Myocyte (in vitro differentiated cells): ENCODE measurements at regions not wholly inside any gene's neighbourhood (a gene's known extent, or its start where the extent isn't known, plus 50 kb on each side); places are given as distances from the start of the nearest gene placed in this dataset.

ENCODE experiments used
- DNase-seq: peaks from one replicate; pipeline ENCODE4 v3.0.0-alpha.2; 2012; ENCODE audit warnings: low read depth

DNA sequence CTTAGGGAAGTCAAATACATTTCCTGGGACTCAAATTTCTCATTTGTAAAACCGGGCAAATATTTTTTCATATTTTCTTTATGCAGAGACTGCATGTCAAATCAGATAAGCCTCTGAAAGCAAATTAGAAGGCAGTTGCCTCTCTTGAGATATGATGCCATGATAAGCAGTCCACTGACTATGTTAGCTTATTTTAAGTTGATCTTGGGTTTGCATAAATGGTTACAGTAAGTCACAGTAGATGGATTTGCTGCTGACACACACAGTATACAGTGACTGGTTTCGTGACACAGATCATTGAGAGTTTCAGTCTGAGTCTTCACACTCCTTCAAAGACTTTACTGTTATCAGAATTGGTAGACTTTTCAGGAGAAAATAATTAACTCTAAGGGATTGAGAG lies 927.6 kb upstream of the CDH8 start:
- DNase-seq, result no peak

DNA sequence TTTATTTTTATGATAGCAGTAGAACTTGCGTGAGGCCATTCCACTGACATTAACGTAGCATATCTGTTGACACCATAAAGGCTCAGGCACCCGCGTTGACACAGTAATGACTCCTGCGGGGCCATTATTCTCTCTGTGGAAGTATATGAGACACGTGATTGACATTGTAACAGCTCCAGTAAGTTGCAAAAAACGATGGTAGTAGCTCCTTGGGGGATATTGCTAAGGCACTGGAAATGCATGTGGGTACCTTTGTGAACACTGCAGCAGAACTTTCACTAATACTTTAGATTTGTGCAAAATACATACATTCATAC lies 918.8 kb upstream of the CDH8 start:
- no peak for DNase-seq

DNA sequence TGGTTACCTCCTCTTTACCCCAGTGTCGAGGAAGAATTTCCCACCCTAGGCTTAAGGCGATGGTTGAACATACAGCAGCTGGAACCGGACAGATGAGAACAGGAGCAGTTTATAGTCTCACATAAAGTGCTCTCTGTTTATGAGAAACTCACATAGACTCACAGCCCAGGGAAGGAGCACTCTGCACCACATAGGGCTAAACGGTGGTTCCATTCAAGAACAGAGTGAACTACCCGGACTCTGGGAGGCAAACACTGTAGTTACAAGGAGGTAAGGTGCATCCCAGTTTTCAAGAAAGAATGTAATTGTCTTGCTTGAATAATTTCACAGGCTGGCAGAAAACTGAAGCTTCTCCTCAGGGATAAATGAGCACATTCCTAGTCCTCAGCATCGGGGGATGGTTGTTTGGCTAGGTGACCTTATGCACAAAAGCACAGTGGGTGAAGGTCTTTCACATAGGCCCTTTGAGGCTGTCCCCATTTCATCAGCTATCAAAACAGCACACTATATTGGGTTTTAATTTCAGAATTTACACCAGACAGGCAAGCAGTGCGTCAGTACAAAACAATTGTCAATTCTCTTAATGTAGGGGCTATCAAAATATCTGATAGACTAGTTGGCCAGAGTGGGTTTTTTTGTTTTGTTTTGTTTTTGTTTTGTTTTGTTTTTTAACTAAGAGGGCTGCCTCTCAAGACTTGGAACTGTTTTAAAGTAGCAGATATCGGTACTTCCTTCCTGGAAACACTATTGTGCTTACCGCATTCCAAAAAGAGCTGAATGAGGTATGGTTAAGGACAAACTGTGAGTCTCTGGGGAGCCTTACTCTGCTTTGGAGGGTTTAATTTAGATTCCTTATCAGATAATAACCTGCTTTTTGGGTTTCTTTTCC lies 918.1 kb upstream of the CDH8 start:
- DNase-seq, result no peak

DNA sequence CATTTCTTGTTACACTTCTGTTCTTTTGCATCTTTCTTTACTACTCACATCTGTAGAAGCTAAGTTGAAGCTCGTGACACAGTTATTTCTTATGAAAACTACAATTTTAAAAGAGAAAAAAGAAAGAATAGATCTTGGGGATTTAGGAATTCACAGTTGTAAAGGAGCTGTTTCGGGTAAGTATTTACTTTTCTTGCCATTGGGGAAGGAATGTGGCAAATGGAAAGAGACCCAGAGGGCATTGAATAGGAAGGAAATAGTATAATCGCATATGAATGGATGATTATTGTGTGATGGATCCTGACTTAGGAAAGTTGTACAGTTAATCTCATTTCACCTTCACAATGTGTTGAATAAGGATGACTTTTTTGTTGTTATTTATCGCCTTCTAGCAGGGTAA lies 914.1 kb upstream of the CDH8 start:
- DNase-seq, result no peak

DNA sequence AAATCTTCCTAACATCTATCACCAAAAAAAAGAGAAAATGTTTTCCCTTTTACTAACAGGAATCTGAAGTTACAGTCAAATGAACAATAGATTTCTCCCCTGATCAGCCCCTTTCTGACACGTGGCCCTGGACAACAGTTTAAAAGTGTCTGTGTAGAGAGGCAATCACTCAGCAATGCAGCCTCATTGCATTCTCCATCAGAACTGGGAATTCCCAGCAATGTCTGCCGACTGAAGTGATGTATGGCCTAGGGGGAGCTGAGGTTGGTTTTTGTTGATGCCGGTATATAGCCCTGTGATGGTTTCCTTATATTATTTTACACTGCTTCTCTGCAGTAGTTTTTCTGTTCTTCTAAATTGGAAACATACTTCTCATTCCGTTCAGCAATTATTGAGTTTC lies 904.3 kb upstream of the CDH8 start:
- DNase-seq, result no peak

DNA sequence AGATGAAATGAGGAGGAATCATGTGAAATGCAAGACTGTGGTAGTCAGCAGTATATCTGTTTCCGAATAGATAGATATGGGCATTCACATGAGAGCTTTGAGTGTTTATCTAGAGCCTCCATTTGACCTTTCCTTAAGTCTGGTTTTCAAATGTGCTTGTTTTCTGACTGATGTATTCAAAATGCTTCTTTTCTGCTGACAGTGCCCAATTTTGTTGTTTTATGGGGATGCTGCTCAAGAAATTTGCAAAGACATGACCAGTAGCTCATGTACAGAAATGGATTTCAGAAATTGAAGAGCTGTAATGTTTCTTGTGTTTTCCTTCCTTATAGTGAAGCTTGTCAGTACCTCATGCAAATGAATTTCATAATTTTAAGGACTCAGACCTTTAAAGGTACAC lies 903.4 kb upstream of the CDH8 start:
- DNase-seq, result no peak

DNA sequence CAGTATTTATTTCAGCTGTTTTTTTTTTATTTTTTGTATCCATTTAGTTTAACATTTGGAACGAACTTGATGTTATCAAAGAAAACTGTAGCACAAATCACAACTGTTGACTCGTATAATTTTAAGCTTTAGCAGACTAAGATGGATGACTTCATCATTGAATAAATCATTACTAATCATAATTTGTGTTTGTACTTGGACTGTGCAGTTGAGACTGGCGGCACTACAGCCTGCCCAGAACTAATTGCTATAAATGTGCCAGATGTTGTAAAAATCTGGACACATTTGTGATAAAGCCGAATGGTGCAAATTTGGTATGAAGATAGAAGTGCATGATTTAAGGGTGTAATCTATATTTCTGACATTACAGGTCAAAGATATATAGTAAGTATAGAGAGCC lies 897.7 kb upstream of the CDH8 start:
- no peak for DNase-seq

DNA sequence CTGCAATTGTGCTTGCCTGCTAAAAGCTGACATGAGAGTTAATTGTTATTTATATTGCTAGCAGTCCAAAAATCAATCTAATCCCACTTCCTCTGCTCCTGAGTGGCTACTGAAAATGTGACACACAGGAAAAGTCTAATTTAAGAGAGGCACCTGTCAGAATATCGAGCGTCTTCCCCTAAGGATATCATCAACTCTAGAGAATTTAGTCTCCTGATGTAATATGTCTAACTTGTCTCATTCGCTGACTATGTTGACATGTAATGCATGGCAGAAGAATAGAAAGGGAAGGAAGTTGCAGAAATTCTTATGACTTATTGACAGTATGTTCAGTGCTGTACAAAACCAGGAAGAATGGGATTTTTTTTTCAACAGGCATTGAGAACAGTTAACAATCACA lies 893.4 kb upstream of the CDH8 start:
- DNase-seq, result no peak

DNA sequence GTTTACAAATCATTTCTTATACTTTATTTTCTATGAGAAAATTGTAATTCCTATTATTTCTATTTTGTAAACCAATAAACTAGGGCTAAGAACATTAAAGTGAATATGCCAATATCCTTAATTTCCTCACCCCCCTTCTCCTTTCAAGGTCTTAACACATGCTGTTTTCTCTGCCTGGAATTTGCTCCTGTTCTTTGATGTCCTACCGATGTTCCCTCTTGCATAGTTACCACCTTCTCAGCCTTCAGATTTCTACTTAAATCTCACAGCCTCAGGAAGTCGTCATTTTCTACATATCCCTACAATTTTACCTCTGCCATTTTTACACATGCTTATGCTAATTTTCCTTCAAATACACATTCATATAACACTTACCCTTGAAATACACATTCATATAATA lies 890.9 kb upstream of the CDH8 start:
- no peak for DNase-seq

DNA sequence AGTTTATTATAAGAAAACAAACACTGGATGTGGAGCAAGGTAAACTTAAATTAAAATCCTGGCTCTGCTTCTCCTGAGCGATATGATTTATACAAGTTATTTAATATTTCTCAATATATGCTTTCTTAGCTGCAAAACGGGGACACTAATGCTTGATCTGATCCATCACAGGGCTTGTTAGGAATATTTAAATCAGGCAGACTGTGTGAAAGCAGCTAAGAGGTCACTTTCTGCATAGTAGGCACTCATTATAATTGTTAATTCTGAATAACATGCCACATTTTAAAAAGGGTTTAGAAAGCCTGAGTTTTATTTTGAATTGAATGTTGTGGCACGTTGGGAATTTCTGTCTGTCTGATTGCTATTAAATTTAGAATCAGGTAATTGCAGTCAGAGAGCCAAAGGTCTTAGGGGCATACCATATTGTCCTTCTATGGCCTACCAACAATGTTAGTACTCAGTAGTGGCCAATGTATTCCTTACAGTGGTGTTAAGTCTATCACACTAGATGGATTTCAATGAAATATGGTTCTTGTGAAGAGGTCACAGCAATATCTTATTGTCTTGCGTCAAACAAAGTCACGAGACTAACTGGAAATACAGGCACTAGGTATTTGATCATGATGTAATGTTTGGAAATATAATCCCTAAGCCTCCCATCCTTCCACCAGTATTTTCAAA lies 890.0 kb upstream of the CDH8 start:
- DNase-seq, result no peak

DNA sequence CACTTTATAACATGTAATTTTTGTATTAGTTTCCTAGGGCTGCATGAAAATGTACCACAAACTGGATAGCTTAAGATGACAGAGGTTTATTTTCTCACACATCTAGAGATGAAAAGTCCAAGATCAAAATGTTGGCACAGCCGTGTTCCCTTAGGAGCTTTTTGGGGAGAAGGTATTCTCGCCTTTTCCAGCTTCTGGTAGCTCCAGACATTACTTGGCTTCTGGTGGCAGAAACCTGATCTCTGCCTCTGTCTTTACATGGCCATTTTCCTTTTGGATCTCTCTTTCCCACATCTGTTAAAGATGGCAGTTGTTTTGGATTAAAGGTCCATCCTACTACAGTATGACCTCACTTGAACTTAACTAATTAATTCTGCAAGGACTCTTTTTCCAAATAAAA lies 885.7 kb upstream of the CDH8 start:
- no peak for DNase-seq

DNA sequence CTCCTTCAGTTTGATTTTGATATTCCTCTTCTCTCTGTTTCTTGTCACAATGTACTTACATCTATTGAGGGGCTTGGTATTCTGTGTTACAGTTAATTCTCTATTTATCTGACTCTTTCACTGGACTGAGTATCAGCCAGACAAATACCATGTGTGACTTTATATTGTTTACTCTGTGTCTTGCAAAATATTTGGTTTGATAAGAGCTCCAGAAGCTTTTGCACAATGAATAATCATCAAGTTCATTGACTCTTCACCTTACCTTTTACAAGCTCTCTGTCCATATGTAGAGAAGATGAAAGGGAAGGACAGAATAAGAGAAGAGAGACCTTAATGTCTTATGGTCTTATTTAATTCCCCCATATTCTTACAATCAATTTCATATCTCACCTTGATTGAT lies 877.7 kb upstream of the CDH8 start:
- no peak for DNase-seq

DNA sequence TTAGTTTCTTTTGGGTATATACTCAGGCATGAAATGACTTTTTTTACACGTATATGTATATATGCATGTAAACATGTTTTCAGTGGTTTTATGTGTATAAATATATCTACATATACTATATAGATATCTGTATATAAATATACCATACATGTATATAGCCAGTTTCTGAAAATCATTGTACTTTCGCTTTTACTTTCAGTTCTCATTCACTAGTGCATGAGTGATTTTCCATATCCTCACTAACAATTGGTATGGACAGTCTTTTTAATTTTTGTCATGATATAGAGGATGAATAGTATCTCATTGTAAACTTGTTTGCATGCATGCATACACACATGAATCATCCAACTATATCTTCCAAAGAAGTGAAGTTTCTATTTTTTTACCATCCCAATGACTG lies 877.1 kb upstream of the CDH8 start:
- no peak for DNase-seq

DNA sequence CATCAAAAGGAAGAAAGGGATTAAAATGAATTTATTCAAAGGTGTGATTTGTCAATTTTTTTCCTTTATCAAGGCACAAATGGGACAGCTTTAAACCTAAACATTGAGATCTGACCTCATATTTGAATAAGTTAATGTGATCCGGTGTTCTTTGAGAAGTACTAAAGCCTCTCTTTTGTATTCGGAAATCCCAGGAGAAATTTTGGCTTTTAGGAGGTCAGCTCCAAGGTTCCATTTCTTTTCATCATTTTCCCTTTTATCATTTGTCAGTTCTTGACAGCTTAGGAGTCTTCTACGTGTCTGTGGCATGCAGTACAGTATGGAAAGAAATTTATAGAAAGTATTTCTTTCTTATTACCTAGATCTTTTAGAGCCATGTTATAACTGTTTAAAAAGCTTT lies 873.4 kb upstream of the CDH8 start:
- DNase-seq, result no peak

DNA sequence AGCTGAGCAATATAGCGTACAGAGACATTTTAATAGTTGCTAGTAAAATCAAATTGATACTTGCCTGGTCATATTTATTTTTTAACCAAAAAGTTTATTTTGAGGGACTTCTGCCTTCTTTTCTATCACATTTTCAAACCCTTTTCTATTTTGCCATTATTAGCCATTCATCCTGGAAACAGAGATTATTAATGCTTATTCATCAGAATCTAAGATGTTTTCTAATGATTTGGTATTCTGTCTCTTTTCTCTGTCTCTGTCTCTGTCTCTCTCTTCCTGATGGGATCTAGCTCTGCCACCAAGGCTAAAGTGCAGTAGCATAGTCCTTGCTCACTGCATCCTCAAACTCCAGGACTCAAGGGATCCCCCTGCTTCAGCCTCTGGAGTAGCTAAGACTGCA lies 871.3 kb upstream of the CDH8 start:
- DNase-seq, result no peak

DNA sequence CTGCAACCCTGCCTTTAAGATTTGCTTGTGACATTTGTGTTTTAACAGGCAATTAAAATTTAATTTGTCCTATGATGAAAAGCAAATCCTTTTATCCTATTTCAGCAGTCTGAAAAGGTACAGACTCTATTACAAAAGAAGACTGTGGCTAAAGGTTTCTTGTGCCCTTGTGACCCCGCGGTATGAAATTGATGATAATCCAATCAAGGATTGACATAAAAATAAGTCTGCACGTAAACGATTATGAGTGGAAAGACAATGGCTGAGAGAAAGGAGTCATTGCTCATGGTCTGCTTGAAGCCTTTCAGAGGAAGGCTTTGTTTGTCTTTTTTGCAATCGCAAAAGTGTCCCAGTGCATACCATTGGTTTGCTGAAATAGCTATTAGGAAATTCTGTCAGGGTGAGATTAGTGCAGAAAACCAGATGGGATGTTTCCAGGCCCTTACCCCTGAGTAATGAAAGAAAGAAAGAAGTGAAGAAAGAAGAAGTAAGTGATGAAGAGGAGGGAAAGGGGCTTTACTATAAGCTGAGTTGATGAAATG lies 867.8 kb upstream of the CDH8 start:
- no peak for DNase-seq

DNA sequence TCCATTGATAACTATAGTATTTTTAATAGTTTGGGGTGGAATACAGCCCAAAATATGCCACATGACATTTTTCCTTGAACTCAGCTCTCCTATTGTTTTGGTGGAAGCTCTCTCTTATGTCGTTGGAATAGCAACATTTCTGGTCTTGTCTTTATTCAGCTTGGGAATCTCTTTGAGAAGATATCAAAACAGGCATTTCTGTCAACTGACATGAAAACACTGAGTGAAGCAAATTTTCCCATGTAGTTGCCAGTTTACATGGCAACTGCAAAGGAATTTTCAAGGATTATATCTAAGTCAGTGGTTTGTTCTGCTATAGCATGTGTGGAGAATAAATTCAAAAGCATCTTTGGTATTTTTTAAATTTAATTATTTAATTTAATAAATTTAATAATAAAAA lies 863.5 kb upstream of the CDH8 start:
- DNase-seq, result no peak

DNA sequence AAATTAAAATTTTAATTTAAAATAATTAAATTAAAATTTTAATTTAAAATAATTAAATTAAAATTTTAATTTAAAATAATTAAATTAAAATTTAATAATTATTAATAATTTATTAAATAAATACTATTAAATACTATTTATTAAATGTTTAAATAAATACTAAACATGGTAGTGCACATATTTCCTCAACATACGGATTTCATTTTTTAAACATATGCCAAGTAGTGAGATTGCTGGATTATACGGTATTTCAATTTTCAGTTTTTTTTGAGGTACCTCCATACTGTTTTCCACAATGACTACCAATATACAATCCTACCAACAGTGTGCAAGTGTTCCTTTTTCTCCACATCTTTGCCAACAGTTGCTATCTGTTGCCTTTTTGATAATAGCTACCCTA lies 852.9 kb upstream of the CDH8 start:
- no peak for DNase-seq

DNA sequence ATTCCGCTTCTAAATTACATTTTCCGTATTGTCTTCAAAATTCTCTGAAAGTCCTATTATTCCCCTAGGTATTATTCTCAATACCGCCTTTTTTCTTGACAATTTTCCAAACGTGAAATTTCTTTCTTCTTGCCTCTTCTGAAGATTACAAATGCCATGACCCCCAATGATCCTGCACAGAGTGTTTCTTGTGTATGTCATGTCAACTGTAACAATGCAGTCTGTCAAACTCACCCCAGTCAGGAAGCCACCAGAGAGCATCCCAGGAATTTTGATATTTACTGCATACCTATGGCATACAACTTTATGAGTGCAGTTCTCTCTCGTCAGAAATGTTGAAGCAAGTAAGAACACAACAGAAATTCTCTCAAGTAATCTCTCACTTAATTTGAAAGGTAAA lies 847.3 kb upstream of the CDH8 start:
- DNase-seq, result no peak

DNA sequence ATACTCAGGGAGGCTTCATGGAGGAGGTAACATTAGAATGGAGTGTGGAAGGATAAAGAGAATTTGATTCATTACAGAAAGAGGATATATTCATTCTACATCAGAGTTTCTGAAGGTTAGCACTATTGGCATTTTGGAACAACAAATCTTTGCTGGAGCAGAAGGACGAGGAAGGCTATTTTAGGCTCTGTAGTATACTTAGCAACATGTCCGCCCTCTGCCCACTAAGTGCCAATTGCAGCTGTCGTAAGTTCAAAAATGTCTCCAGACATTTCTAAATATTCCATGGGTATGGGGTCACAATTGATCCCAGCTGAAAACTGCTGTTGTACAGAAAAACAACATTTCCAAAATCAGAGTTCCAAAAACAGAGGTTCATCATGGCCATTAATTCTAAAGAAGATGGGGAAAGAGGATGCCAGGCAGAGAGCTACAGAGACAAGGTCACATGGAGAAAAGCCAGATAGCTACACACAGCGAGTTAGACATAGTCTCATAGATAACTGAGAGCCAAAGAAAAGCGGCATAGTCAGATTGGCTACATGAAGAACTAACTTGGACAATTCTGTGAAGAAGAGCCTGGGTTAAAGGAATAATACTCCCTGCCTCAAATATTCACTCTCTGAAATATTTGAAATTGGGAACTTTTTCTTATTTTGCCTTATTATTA lies 846.4 kb upstream of the CDH8 start:
- DNase-seq, result no peak

DNA sequence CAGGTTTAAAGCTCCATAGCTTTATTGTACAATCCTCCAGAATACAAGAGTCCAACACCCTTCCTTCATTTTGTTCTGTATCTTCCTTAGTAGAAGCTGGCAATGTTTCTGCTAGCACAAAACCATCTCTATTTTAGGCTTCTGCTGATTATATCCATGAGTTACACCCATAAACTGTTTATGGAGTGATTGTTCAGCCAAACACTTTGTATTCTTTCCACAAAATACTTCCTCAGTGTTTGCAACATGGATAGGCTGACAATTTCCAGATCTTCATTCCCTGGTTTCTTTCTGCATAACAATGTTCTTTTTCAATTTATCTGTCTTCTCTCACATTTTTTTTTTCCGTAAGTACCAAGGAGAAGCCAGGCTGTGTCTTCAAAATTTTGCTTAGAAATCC lies 839.9 kb upstream of the CDH8 start:
- no peak for DNase-seq

DNA sequence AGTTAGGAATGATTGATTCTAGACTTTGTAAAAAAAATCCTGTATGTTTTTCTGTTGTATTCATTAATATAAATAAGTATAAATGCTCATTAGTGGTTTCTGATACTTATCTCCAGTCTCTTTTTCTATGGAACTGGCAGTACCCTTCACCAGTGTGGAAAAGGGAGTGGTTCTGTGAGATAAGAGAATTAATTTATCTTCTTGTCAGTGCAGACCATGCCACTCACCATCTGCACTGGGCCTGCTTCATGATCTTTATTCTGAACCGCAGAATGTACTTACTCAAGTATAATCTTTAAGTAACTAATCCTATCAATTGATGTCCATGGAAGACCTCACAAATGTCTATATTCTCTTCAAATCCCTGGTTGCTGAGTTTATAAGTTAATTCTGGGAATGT lies 836.1 kb upstream of the CDH8 start:
- no peak for DNase-seq
